ENCODE measurements at regions not wholly inside any gene's neighbourhood (a gene's known extent, or its start where the extent isn't known, plus 50 kb on each side); places are given as distances from the start of the nearest gene placed in this dataset.
"Not testable (repeated sequence)": the region's sequence is repeated elsewhere in the genome, so short reads cannot be mapped to it uniquely, and the experiment has no call there.

GRCh38 chr1:115450501-115451040, 112.5 kb upstream of the NGF start:
- H3K36me3 ChIP-seq, result no peaks in the 10 kb centered on the region
- H3K4me1 ChIP-seq (replicated peaks), result peaks cover 15% of the 10 kb centered on the region
- H3K27me3 ChIP-seq (replicated peaks), result no peaks in the 10 kb centered on the region
- H3K4me3 ChIP-seq, result no peak overlapping the region
- H3K27ac ChIP-seq, result no peak overlapping the region
- no peak for DNase-seq (ENCODE audit: low read depth in 1 of 2, low spot score in 2 of 2)
- H3K9me3 ChIP-seq (replicated peaks), result 0 out of 2 replicates have a peak, but pooled peaks cover 2% of the 10 kb centered on the region

- Histone ChIP-seq H3K4me3 (no peak overlapping the region), H3K9me3 (replicated peaks) (0 out of 2 replicates have a peak, but pooled peaks cover 2% of the 10 kb centered on the region), H3K27ac (no peak overlapping the region), H3K36me3 (no peaks in the 10 kb centered on the region), H3K27me3 (replicated peaks) (no peaks in the 10 kb centered on the region), H3K4me1 (replicated peaks) (no peaks in the 10 kb centered on the region)
- no peak for DNase-seq (ENCODE audit: low read depth in 1 of 2, low spot score in 2 of 2)
Observed at GRCh38 chr1:115448282-115449044, 110.4 kb upstream of the NGF start.

- Histone ChIP-seq H3K4me3 (no peak overlapping the region), H3K36me3 (no peaks in the 10 kb centered on the region), H3K27me3 (replicated peaks) (no peaks in the 10 kb centered on the region), H3K4me1 (replicated peaks) (no peaks in the 10 kb centered on the region), H3K9me3 (replicated peaks) (0 out of 2 replicates have a peak, but pooled peaks cover 2% of the 10 kb centered on the region), H3K27ac (no peak overlapping the region)
- no peak for DNase-seq (ENCODE audit: low read depth in 1 of 2, low spot score in 2 of 2)
Observed at GRCh38 chr1:115447672-115448071, 109.6 kb upstream of the NGF start.

- H3K9me3 ChIP-seq (replicated peaks), result no peaks in the 10 kb centered on the region
- no peak overlapping the region for H3K4me3 ChIP-seq
- H3K36me3 ChIP-seq, result no peaks in the 10 kb centered on the region
- no peaks in the 10 kb centered on the region for H3K27me3 ChIP-seq (replicated peaks)
- H3K27ac ChIP-seq, result no peak overlapping the region
- DNase-seq (ENCODE audit: low read depth in 1 of 2, low spot score in 2 of 2), result no peak
- H3K4me1 ChIP-seq (replicated peaks), result no peaks in the 10 kb centered on the region
Observed at GRCh38 chr1:115445090-115445489, 107.0 kb upstream of the NGF start.

- Histone ChIP-seq H3K4me1 (replicated peaks) (peaks cover 19% of the 10 kb centered on the region), H3K4me3 (no peak overlapping the region), H3K36me3 (no peaks in the 10 kb centered on the region), H3K9me3 (replicated peaks) (no peaks in the 10 kb centered on the region), H3K27ac (no peak overlapping the region), H3K27me3 (replicated peaks) (no peaks in the 10 kb centered on the region)
- no peak for DNase-seq (ENCODE audit: low read depth in 1 of 2, low spot score in 2 of 2)
Observed at GRCh38 chr1:115440733-115441132, 102.7 kb upstream of the NGF start.

GRCh38 chr1:115439520-115439919, 101.5 kb upstream of the NGF start:
- not testable (repeated sequence) for H3K27me3 ChIP-seq (replicated peaks); H3K4me3 ChIP-seq; H3K27ac ChIP-seq; H3K9me3 ChIP-seq (replicated peaks); H3K36me3 ChIP-seq; DNase-seq (ENCODE audit: low read depth in 1 of 2, low spot score in 2 of 2)
- peaks cover 19% of the 10 kb centered on the region for H3K4me1 ChIP-seq (replicated peaks)

- Histone ChIP-seq H3K9me3 (replicated peaks) (no peaks in the 10 kb centered on the region), H3K4me3 (no peak overlapping the region), H3K27ac (0 out of 2 replicates have a peak overlapping the region, but pooled peaks have one; percentile 23), H3K36me3 (no peaks in the 10 kb centered on the region), H3K27me3 (replicated peaks) (no peaks in the 10 kb centered on the region), H3K4me1 (replicated peaks) (peaks cover 19% of the 10 kb centered on the region)
- DNase-seq (ENCODE audit: low read depth in 1 of 2, low spot score in 2 of 2), result no peak
Observed at GRCh38 chr1:115437196-115437595, 99.1 kb upstream of the NGF start.

- Histone ChIP-seq H3K36me3 (no peaks in the 10 kb centered on the region), H3K27ac (0 out of 2 replicates have a peak overlapping the region, but pooled peaks have one; percentile 23), H3K9me3 (replicated peaks) (no peaks in the 10 kb centered on the region), H3K4me3 (no peak overlapping the region), H3K4me1 (replicated peaks) (peaks cover 19% of the 10 kb centered on the region), H3K27me3 (replicated peaks) (no peaks in the 10 kb centered on the region)
- no peak for DNase-seq (ENCODE audit: low read depth in 1 of 2, low spot score in 2 of 2)
Observed at GRCh38 chr1:115436596-115436995, 98.5 kb upstream of the NGF start.

- H3K27me3 ChIP-seq (replicated peaks), result no peaks in the 10 kb centered on the region
- no peak overlapping the region for H3K27ac ChIP-seq
- H3K4me3 ChIP-seq, result no peak overlapping the region
- no peaks in the 10 kb centered on the region for H3K9me3 ChIP-seq (replicated peaks)
- no peaks in the 10 kb centered on the region for H3K36me3 ChIP-seq
- peaks cover 48% of the 10 kb centered on the region for H3K4me1 ChIP-seq (replicated peaks)
- no peak for DNase-seq (ENCODE audit: low read depth in 1 of 2, low spot score in 2 of 2)
Observed at GRCh38 chr1:115433483-115433882, 95.4 kb upstream of the NGF start.

GRCh38 chr1:115432061-115432460, 94.0 kb upstream of the NGF start:
- H3K27ac ChIP-seq, result no peak overlapping the region

GRCh38 chr1:115430441-115431158, 92.6 kb upstream of the NGF start:
- H3K4me3 ChIP-seq, result no peak overlapping the region
- DNase-seq (ENCODE audit: low read depth in 1 of 2, low spot score in 2 of 2), result peak; percentile 78 to 83
- peak overlapping the region; percentile 74 for H3K27ac ChIP-seq
- H3K36me3 ChIP-seq, result no peaks in the 10 kb centered on the region
- H3K4me1 ChIP-seq (replicated peaks), result peaks cover 59% of the 10 kb centered on the region
- H3K27me3 ChIP-seq (replicated peaks), result no peaks in the 10 kb centered on the region
- no peaks in the 10 kb centered on the region; the same call in 1 of the 2 replicates for H3K9me3 ChIP-seq (replicated peaks)

More at GRCh38 chr1:115432061-115432460, 94.0 kb upstream of the NGF start:
- no peak overlapping the region for H3K4me3 ChIP-seq
- no peaks in the 10 kb centered on the region for H3K27me3 ChIP-seq (replicated peaks)
- no peak for DNase-seq (ENCODE audit: low read depth in 1 of 2, low spot score in 2 of 2)
- no peaks in the 10 kb centered on the region for H3K36me3 ChIP-seq
- no peaks in the 10 kb centered on the region; the same call in 1 of the 2 replicates for H3K9me3 ChIP-seq (replicated peaks)
- H3K4me1 ChIP-seq (replicated peaks), result peaks cover 54% of the 10 kb centered on the region

- DNase-seq (ENCODE audit: low read depth in 1 of 2, low spot score in 2 of 2), result no peak
- H3K27ac ChIP-seq, result peak overlapping the region; percentile 74
- peaks cover 66% of the 10 kb centered on the region for H3K4me1 ChIP-seq (replicated peaks)
- H3K27me3 ChIP-seq (replicated peaks), result no peaks in the 10 kb centered on the region
- H3K4me3 ChIP-seq, result no peak overlapping the region
- H3K36me3 ChIP-seq, result no peaks in the 10 kb centered on the region
- no peaks in the 10 kb centered on the region; the same call in 1 of the 2 replicates for H3K9me3 ChIP-seq (replicated peaks)
Observed at GRCh38 chr1:115429884-115430283, 91.8 kb upstream of the NGF start.

- DNase-seq (ENCODE audit: low read depth in 1 of 2, low spot score in 2 of 2), result peak in 1 of 2 experiments; percentile 52
- no peaks in the 10 kb centered on the region; the same call in 1 of the 2 replicates for H3K9me3 ChIP-seq (replicated peaks)
- no peaks in the 10 kb centered on the region for H3K36me3 ChIP-seq
- no peak overlapping the region for H3K4me3 ChIP-seq
- peak overlapping the region; percentile 74 for H3K27ac ChIP-seq
- peaks cover 72% of the 10 kb centered on the region for H3K4me1 ChIP-seq (replicated peaks)
- no peaks in the 10 kb centered on the region for H3K27me3 ChIP-seq (replicated peaks)
Observed at GRCh38 chr1:115429241-115429640, 91.2 kb upstream of the NGF start.

- no peak for DNase-seq (ENCODE audit: low read depth in 1 of 2, low spot score in 2 of 2)
- Histone ChIP-seq H3K4me3 (no peak overlapping the region), H3K4me1 (replicated peaks) (peaks cover 78% of the 10 kb centered on the region)
Observed at GRCh38 chr1:115428676-115429075, 90.6 kb upstream of the NGF start.

More at GRCh38 chr1:115428676-115429075, 90.6 kb upstream of the NGF start:
- H3K9me3 ChIP-seq (replicated peaks), result no peaks in the 10 kb centered on the region; the same call in 1 of the 2 replicates
- no peaks in the 10 kb centered on the region for H3K36me3 ChIP-seq
- peak overlapping the region; percentile 74 for H3K27ac ChIP-seq
- H3K27me3 ChIP-seq (replicated peaks), result no peaks in the 10 kb centered on the region
